Tibial nerve (tissue), 4 donors: ENCODE measurements at regions not wholly inside any gene's neighbourhood (a gene's known extent, or its start where the extent isn't known, plus 50 kb on each side); places are given as distances from the start of the nearest gene placed in this dataset.

ENCODE experiments used
- DNase-seq, 2 donors: peaks; one replicate each; pipeline ENCODE4 v3.0.0-alpha.2; 2019; ENCODE audit warnings: low spot score in 2 of 2
- H3K27ac ChIP-seq, 4 donors: fragments of 200-600 bp; sonication (generic) in 3 of 4; one replicate each; pipeline ENCODE4 v1.5.1; 2017 to 2019; ENCODE audit warnings: mild to moderate bottlenecking in 1 of 4
- H3K27me3 ChIP-seq, 2 donors: fragments of 200-600 bp; sonication (generic) in 1 of 2; one replicate each; pipeline versions ENCODE4 v1.5.1 to v1.6.0; 2017 to 2019
- H3K36me3 ChIP-seq, 3 donors: fragments of 200-600 bp; sonication (generic); one replicate each; pipeline ENCODE4 v1.5.1; 2018 to 2019
- H3K4me1 ChIP-seq, 4 donors: fragments of 200-600 bp; sonication (generic) in 3 of 4; one replicate each; pipeline ENCODE4 v1.5.1; 2017 to 2019
- H3K4me3 ChIP-seq, 4 donors: fragments of 200-600 bp; sonication (generic) in 3 of 4; one replicate each; pipeline ENCODE4 v1.5.1; 2017 to 2019; ENCODE audit warnings: mild to moderate bottlenecking in 1 of 4, moderate library complexity in 1 of 4
- H3K9me3 ChIP-seq, 4 donors: fragments of 200-600 bp; sonication (generic) in 3 of 4; one replicate each; pipeline ENCODE4 v1.5.1; 2017 to 2019
- EP300 ChIP-seq, 2 donors: sonication (generic); formaldehyde crosslinking; IDR thresholded peaks; one replicate each; pipeline ENCODE4 v1.6.1; 2017; ENCODE audit warnings: antibody characterized with exemption in 2 of 2, mild to moderate bottlenecking in 1 of 2
- POLR2A ChIP-seq, 2 donors: fragments of 450-650 bp; IDR thresholded peaks; one replicate each; pipeline ENCODE4 v1.6.1; 2017; ENCODE audit warnings: antibody characterized with exemption in 2 of 2, mild to moderate bottlenecking in 2 of 2, moderate library complexity in 2 of 2
- WGBS, 2 donors: methylation state at CpG; one replicate each; pipeline ENCODE4 v1.1.5; 2018; 5-methylcytosine and 5-hydroxymethylcytosine counted together
- TF ChIP-seq, protein P1 (sequence below), 5 experiments: fragments of 200-600 bp in 3 of 5; fragments of 450-650 bp in 2 of 5; sonication (generic) in 3 of 5; IDR thresholded peaks; one replicate each; pipeline ENCODE4 v1.5.1; 2016 to 2019; ENCODE audit warnings: antibody characterized with exemption in 5 of 5, mild to moderate bottlenecking in 3 of 5, moderate library complexity in 2 of 5

DNA sequence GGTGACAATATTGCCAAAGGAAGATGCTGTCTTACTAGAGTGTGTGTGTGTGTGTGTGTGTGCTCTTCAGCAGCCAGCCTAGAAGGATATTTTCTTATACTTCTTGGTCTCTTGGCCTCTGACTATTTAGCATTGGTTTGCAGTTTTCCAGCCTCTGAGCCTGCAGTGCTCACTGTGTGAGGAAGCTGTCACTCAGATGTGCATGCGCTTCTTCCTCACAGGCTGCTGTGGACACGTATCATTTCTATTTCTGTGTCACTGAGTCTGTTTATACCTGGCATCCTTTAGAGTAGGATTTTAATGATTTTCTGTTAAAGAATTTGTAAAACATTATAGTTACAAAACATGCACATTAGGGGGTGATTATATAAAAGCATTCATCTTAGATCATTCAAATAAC is 83.3 kb downstream of the ALDH8A1 start:
- no peaks in the 10 kb centered on the region for H3K9me3 ChIP-seq
- H3K36me3 ChIP-seq: no peaks in the 10 kb centered on the region
- DNase-seq: no peak
- H3K4me3 ChIP-seq: no peak overlapping the region
- H3K27me3 ChIP-seq: no peaks in the 10 kb centered on the region
- WGBS, 2 donors: 80 to 87% methylated on average over 2 of the region's 2 CpGs
- H3K4me1 ChIP-seq: no peaks in the 10 kb centered on the region
- no peak for TF ChIP-seq EP300 (IDR thresholded peaks at IDR 0.05)
- TF ChIP-seq POLR2A (IDR thresholded peaks at IDR 0.05): no peak
- TF ChIP-seq, protein P1, sequence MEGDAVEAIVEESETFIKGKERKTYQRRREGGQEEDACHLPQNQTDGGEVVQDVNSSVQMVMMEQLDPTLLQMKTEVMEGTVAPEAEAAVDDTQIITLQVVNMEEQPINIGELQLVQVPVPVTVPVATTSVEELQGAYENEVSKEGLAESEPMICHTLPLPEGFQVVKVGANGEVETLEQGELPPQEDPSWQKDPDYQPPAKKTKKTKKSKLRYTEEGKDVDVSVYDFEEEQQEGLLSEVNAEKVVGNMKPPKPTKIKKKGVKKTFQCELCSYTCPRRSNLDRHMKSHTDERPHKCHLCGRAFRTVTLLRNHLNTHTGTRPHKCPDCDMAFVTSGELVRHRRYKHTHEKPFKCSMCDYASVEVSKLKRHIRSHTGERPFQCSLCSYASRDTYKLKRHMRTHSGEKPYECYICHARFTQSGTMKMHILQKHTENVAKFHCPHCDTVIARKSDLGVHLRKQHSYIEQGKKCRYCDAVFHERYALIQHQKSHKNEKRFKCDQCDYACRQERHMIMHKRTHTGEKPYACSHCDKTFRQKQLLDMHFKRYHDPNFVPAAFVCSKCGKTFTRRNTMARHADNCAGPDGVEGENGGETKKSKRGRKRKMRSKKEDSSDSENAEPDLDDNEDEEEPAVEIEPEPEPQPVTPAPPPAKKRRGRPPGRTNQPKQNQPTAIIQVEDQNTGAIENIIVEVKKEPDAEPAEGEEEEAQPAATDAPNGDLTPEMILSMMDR (IDR thresholded peaks at IDR 0.05): no peak
- H3K27ac ChIP-seq: no peak overlapping the region

DNA sequence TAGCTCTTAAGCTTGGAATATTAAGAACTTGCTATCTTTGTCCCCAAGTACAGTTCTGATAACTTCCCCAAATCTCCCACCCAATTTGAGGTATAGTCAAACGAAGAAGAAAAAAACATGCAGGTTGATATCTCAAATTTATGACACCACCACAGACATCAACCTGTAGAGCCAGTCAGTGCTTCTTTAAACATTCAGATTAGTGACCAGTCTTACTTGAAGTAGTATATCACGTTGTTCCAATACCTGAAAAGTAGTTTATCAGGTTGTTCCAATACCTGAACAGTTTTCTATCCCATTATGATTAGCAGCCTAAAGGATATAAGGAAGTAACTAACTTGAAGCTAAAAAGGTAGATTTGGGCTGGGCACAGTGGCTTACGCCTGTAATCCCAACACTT is 85.3 kb downstream of the ALDH8A1 start:
- 82 to 89% methylated on average over 3 of the region's 3 CpGs for WGBS, 2 donors

DNA sequence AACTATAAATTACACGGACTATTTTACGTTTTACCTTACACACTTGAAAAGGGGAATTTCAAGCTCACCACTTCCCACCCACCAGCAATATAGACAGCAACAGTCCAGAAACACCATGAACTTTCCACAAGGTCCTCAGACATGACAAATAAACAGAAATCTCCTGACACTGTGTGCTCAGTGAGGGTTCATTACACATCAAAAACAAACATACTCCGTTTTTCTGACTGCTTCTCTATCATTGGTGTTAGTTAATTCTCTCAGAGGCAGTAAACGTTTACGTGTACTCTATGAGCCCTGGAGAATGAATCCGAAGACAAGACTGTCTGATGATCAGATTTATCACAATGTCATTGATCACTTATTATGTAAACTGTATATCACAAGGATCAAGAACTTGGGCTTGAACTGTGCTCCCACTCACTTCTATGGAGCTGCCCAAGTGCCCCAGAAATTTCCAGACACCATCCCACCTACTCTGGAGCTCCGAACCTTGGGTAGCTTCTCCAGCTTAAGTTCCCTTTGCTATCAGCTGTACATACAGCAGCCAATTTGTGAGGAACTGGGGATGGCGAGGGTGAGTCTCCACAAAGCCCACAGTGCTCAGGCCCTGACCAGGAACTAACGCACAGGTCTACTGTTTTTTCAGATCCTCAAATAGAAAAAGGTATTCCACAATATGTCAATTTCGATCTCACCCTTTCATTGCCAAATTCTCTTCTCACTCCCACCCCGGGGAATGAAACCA is 86.0 kb downstream of the ALDH8A1 start:
- Histone ChIP-seq H3K9me3 (no peaks in the 10 kb centered on the region), H3K27ac (no peak overlapping the region), H3K4me1 (no peaks in the 10 kb centered on the region), H3K4me3 (no peak overlapping the region), H3K36me3 (no peaks in the 10 kb centered on the region), H3K27me3 (no peaks in the 10 kb centered on the region)
- DNase-seq: no peak
- TF ChIP-seq POLR2A (IDR thresholded peaks at IDR 0.05) (no peak), EP300 (IDR thresholded peaks at IDR 0.05) (no peak)
- TF ChIP-seq, protein P1 (IDR thresholded peaks at IDR 0.05): no peak
- WGBS, 2 donors: 84 to 86% methylated on average over 11 of the region's 11 CpGs

More for the DNA sequence above, 85.3 kb downstream of the ALDH8A1 start:
- no peak for DNase-seq
- Histone ChIP-seq H3K27ac (no peak overlapping the region), H3K9me3 (no peaks in the 10 kb centered on the region), H3K27me3 (no peaks in the 10 kb centered on the region), H3K36me3 (no peaks in the 10 kb centered on the region), H3K4me1 (no peaks in the 10 kb centered on the region), H3K4me3 (no peak overlapping the region)
- TF ChIP-seq, protein P1 (IDR thresholded peaks at IDR 0.05): no peak

DNA sequence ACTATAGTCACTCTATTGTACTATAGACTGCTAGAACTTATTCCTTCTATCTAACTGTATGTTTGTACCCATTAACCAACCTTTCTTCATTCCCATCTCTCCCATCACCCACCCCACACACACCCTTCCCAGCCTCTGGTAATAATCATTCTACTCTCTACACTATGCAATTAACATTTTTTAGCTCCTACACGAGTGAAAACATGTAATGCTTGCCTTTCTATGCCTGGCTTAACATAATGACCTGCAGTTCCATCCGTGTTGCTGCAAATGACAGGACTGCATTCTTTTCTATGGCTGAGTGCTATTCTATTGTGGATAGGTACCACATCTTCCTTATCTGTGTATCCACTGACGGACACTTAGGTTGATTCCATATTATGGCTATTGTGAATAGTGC is 95.5 kb downstream of the ALDH8A1 start:
- Histone ChIP-seq H3K4me1 (peaks cover 0 to 18% (median 0%) of the 10 kb centered on the region in 4 donors), H3K36me3 (no peaks in the 10 kb centered on the region), H3K27ac (peak overlapping the region in 1 of 4 donors; percentile 26), H3K27me3 (no peaks in the 10 kb centered on the region), H3K4me3 (no peak overlapping the region), H3K9me3 (no peaks in the 10 kb centered on the region)
- TF ChIP-seq EP300 (IDR thresholded peaks at IDR 0.05) (no peak), POLR2A (IDR thresholded peaks at IDR 0.05) (no peak)
- TF ChIP-seq, protein P1 (IDR thresholded peaks at IDR 0.05): no peak
- DNase-seq: no peak
- 55 to 61% methylated on average over 3 of the region's 3 CpGs for WGBS, 2 donors

DNA sequence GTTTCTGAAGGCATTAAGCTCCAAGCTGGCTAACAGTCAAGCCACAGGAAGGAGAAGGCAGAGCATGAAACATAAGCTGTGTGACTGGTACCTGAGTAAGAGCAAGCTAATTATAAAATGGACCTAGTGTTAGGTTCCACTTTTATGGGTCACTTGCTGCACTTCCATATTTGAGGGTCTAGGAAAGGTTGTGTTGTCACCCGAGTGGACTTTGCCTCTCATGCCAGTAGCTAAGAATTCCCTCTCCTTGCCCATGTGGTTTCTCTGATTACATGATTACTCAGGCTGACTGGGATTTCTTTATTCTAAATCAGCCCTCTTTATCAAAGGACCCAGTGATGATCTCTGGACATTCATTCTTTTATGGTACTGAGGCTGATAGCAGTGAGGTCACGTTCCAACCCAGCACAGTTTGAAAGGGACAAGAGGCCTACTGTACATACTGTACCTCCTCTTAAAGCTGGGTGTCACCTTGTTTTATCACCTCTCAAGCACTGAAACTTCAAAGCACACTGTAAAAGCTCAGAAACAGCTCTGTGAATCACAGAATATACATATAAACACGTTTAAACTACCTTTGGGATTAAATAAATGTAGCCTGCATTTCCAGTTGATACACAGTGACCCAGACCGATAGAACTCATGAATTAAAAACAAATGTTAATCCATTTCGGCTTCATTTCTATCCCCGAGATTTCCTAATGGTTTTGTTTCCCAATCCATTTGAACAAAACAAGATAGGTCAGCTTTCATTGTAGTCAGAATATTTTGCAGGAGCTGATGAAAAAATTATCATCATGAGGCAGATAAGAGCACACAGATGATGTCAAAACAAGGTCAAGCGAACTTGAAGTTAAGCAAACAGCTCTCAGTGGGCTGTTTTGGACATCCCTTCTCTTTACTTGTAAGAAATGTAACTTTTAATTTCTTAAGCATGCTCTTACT is 96.5 kb downstream of the ALDH8A1 start:
- Histone ChIP-seq H3K27me3 (no peaks in the 10 kb centered on the region), H3K4me3 (no peak overlapping the region), H3K9me3 (no peaks in the 10 kb centered on the region), H3K27ac (peak overlapping the region in 2 of 4 donors; percentile 26 to 37), H3K36me3 (no peaks in the 10 kb centered on the region), H3K4me1 (peaks cover 0 to 18% (median 0%) of the 10 kb centered on the region in 4 donors)
- WGBS, 2 donors: 36 to 50% methylated on average over 7 of the region's 7 CpGs
- no peak for DNase-seq
- TF ChIP-seq EP300 (IDR thresholded peaks at IDR 0.05) (peak in 1 of 2 donors; percentile 16), POLR2A (IDR thresholded peaks at IDR 0.05) (no peak)
